ENCODE measurements at regions not wholly inside any gene's neighbourhood (a gene's known extent, or its start where the extent isn't known, plus 50 kb on each side); places are given as distances from the start of the nearest gene placed in this dataset.
A peak's percentile ranks its signal among the peaks of the same experiment; 100 is the strongest.

DNA sequence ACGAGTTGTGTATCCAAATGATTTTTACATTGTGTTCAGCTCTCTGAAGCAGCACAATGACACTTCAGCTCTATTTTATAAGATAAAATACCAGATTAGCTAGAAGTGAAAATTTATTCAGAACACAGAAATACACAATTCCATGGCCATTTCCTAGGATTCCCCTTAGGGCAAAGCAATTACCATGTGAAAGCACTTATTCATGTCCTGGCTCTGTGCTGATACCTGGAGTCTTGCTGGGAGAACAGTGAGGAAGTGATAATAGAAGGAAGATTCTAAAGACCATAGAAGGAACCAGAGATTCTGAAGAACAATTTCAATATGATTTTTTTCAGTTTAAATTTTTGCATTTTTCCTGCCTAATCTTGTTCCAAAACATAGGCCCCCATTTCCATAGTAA is 657.4 kb upstream of the ZWINT start:
- Histone ChIP-seq H3K9me2 (ENCODE audit: insufficient read depth, low read length) (no peaks in the 10 kb centered on the region), H3K4me1 (ENCODE audit: insufficient read depth, low read length, poor library complexity, severe bottlenecking) (no peaks in the 10 kb centered on the region), H3K36me3 (ENCODE audit: insufficient read depth, low read length) (no peaks in the 10 kb centered on the region), H4K20me1 (ENCODE audit: insufficient read depth, low read length) (no peaks in the 10 kb centered on the region), H3K27ac (ENCODE audit: low read depth, low read length, poor library complexity, severe bottlenecking) (no peak overlapping the region), H3K4me2 (ENCODE audit: low read length) (no peak overlapping the region), H3K79me2 (ENCODE audit: insufficient read depth, low read depth, low read length) (no peaks in the 10 kb centered on the region), H2AFZ (ENCODE audit: low read length) (no peak overlapping the region), H3K9me3 (ENCODE audit: low read length) (no peaks in the 10 kb centered on the region), H3K4me3 (ENCODE audit: low read depth, low read length, poor library complexity, severe bottlenecking) (no peak overlapping the region)
- POLR2A ChIA-PET: no interaction called here
- CTCF ChIA-PET (ENCODE audit: unreplicated experiment): no interaction called here
- TF ChIP-seq EZH2phosphoT487 (IDR thresholded peaks at IDR 0.05; ENCODE audit: borderline replicate concordance, low read depth, low read length) (no peak), CTCF (conservative IDR thresholded peaks at IDR 0.05; ENCODE audit: low read length) (no peak)
- intact Hi-C loops (cut with micrococcal nuclease; ENCODE audit: unreplicated experiment): no loop called here
- DNase-seq (ENCODE audit: low spot score): no peak
- no TSS peak for BruUV-seq (replicated peaks)

- no peak overlapping the region for H3K4me2 ChIP-seq (ENCODE audit: low read length)
- no peak overlapping the region for H3K4me3 ChIP-seq (ENCODE audit: low read depth, low read length, poor library complexity, severe bottlenecking)
- H3K27ac ChIP-seq (ENCODE audit: low read depth, low read length, poor library complexity, severe bottlenecking): no peak overlapping the region
- H3K36me3 ChIP-seq (ENCODE audit: insufficient read depth, low read length): no peaks in the 10 kb centered on the region
- CTCF ChIA-PET (ENCODE audit: unreplicated experiment): no interaction called here
- H2AFZ ChIP-seq (ENCODE audit: low read length): no peak overlapping the region
- no peaks in the 10 kb centered on the region for H3K9me2 ChIP-seq (ENCODE audit: insufficient read depth, low read length)
- POLR2A ChIA-PET: no interaction called here
- no peaks in the 10 kb centered on the region for H3K79me2 ChIP-seq (ENCODE audit: insufficient read depth, low read depth, low read length)
- intact Hi-C loops (cut with micrococcal nuclease; ENCODE audit: unreplicated experiment): no loop called here
- BruUV-seq (replicated peaks): no TSS peak
- H3K9me3 ChIP-seq (ENCODE audit: low read length): no peaks in the 10 kb centered on the region
- TF ChIP-seq EZH2phosphoT487 (IDR thresholded peaks at IDR 0.05; ENCODE audit: borderline replicate concordance, low read depth, low read length) (no peak), CTCF (conservative IDR thresholded peaks at IDR 0.05; ENCODE audit: low read length) (no peak)
- DNase-seq (ENCODE audit: low spot score): peak; percentile 15
- no peaks in the 10 kb centered on the region for H4K20me1 ChIP-seq (ENCODE audit: insufficient read depth, low read length)
- H3K4me1 ChIP-seq (ENCODE audit: insufficient read depth, low read length, poor library complexity, severe bottlenecking): no peaks in the 10 kb centered on the region
Measured at GRCh38 chr10:57017356-57018037, 656.4 kb upstream of the ZWINT start.

GRCh38 chr10:57015595-57016318 is 654.7 kb upstream of the ZWINT start:
- Histone ChIP-seq H3K36me3 (ENCODE audit: insufficient read depth, low read length) (no peaks in the 10 kb centered on the region), H3K79me2 (ENCODE audit: insufficient read depth, low read depth, low read length) (no peaks in the 10 kb centered on the region), H3K4me3 (ENCODE audit: low read depth, low read length, poor library complexity, severe bottlenecking) (no peak overlapping the region), H3K4me1 (ENCODE audit: insufficient read depth, low read length, poor library complexity, severe bottlenecking) (no peaks in the 10 kb centered on the region), H4K20me1 (ENCODE audit: insufficient read depth, low read length) (no peaks in the 10 kb centered on the region), H3K9me3 (ENCODE audit: low read length) (no peaks in the 10 kb centered on the region), H3K27ac (ENCODE audit: low read depth, low read length, poor library complexity, severe bottlenecking) (no peak overlapping the region), H3K4me2 (ENCODE audit: low read length) (no peak overlapping the region), H2AFZ (ENCODE audit: low read length) (no peak overlapping the region), H3K9me2 (ENCODE audit: insufficient read depth, low read length) (no peaks in the 10 kb centered on the region)
- CTCF ChIA-PET (ENCODE audit: unreplicated experiment): no interaction called here
- POLR2A ChIA-PET: no interaction called here
- no peak for TF ChIP-seq EZH2phosphoT487 (IDR thresholded peaks at IDR 0.05; ENCODE audit: borderline replicate concordance, low read depth, low read length)
- TF ChIP-seq CTCF (conservative IDR thresholded peaks at IDR 0.05; ENCODE audit: low read length): no peak
- DNase-seq (ENCODE audit: low spot score): no peak
- intact Hi-C loops (cut with micrococcal nuclease; ENCODE audit: unreplicated experiment): no loop called here
- BruUV-seq (replicated peaks): no TSS peak
